Urinary bladder (tissue), 3 donors: ENCODE measurements at regions not wholly inside any gene's neighbourhood (a gene's known extent, or its start where the extent isn't known, plus 50 kb on each side); places are given as distances from the start of the nearest gene placed in this dataset.

Experiments
- DNase-seq: peaks from one replicate; pipeline ENCODE4 v3.0.0-alpha.2; 2015; ENCODE audit errors: extremely low spot score
- H3K27ac ChIP-seq: one replicate; pipeline ENCODE4 v1.5.1; 2013; ENCODE audit warnings: low read depth, mild to moderate bottlenecking, moderate library complexity
- H3K36me3 ChIP-seq: one replicate; pipeline ENCODE4 v1.6.1; 2013; ENCODE audit warnings: mild to moderate bottlenecking, moderate library complexity; ENCODE audit not compliant: insufficient read depth
- H3K4me1 ChIP-seq: one replicate; pipeline ENCODE4 v1.6.1; 2013; ENCODE audit warnings: mild to moderate bottlenecking, moderate library complexity; ENCODE audit not compliant: insufficient read depth
- H3K4me3 ChIP-seq: one replicate; pipeline ENCODE4 v1.5.1; 2013; ENCODE audit warnings: low read depth, low read length
- WGBS: extraction: QIAGEN DNeasy Blood & Tissue Kit; methylation state at CpG from one replicate; pipeline ENCODE4 v1.1.7; 2013; 5-methylcytosine and 5-hydroxymethylcytosine counted together
- donor health status: healthy with polysubstance abuse.
- donor health status: healthy.

- Histone ChIP-seq H3K36me3 (no peaks in the 10 kb centered on the region), H3K4me3 (no peak overlapping the region), H3K27ac (no peak overlapping the region), H3K4me1 (no peaks in the 10 kb centered on the region)
- no peak for DNase-seq
- 72% methylated on average over 8 of the region's 8 CpGs for WGBS
These were observed 1031.2 kb upstream of the TMEM132C start for GRCh38 chr12:127235761-127236160.

GRCh38 chr12:127236491-127236890 is 1030.5 kb upstream of the TMEM132C start:
- DNase-seq = no peak
- Histone ChIP-seq H3K4me1 (no peaks in the 10 kb centered on the region), H3K27ac (no peak overlapping the region), H3K36me3 (no peaks in the 10 kb centered on the region), H3K4me3 (no peak overlapping the region)
- WGBS = 81% methylated on average over 4 of the region's 4 CpGs

GRCh38 chr12:127237151-127237550 is 1029.8 kb upstream of the TMEM132C start:
- 83% methylated on average over 9 of the region's 9 CpGs for WGBS
- Histone ChIP-seq H3K27ac (no peak overlapping the region), H3K4me1 (no peaks in the 10 kb centered on the region), H3K36me3 (no peaks in the 10 kb centered on the region), H3K4me3 (no peak overlapping the region)
- no peak for DNase-seq

- no peak for DNase-seq
- Histone ChIP-seq H3K4me1 (no peaks in the 10 kb centered on the region), H3K36me3 (no peaks in the 10 kb centered on the region), H3K4me3 (no peak overlapping the region), H3K27ac (no peak overlapping the region)
- WGBS = 90% methylated on average over 4 of the region's 4 CpGs
These were observed 1028.9 kb upstream of the TMEM132C start for GRCh38 chr12:127238107-127238506.

- H3K27ac ChIP-seq = no peak overlapping the region
- H3K4me1 ChIP-seq = no peaks in the 10 kb centered on the region
- H3K4me3 ChIP-seq = no peak overlapping the region
- DNase-seq = no peak
- no peaks in the 10 kb centered on the region for H3K36me3 ChIP-seq
- WGBS = 79% methylated on average over 6 of the region's 6 CpGs
These were observed 1027.2 kb upstream of the TMEM132C start for GRCh38 chr12:127239781-127240180.

GRCh38 chr12:127240249-127240929 is 1026.6 kb upstream of the TMEM132C start:
- 51% methylated on average over 6 of the region's 6 CpGs for WGBS

GRCh38 chr12:127241072-127241817 is 1025.7 kb upstream of the TMEM132C start:
- DNase-seq = no peak
- WGBS = 69% methylated on average over 8 of the region's 8 CpGs
- H3K36me3 ChIP-seq = no peaks in the 10 kb centered on the region

More at GRCh38 chr12:127240249-127240929, 1026.6 kb upstream of the TMEM132C start:
- no peak overlapping the region for H3K4me3 ChIP-seq
- no peak for DNase-seq
- H3K4me1 ChIP-seq = no peaks in the 10 kb centered on the region
- no peak overlapping the region for H3K27ac ChIP-seq
- H3K36me3 ChIP-seq = no peaks in the 10 kb centered on the region

GRCh38 chr12:127245009-127245408 is 1022.0 kb upstream of the TMEM132C start:
- Histone ChIP-seq H3K4me1 (no peaks in the 10 kb centered on the region), H3K27ac (no peak overlapping the region), H3K36me3 (no peaks in the 10 kb centered on the region), H3K4me3 (no peak overlapping the region)
- DNase-seq = no peak
- WGBS = 89% methylated on average over 1 of the region's 1 CpG

More at GRCh38 chr12:127241072-127241817, 1025.7 kb upstream of the TMEM132C start:
- no peak overlapping the region for H3K27ac ChIP-seq
- H3K4me1 ChIP-seq = no peaks in the 10 kb centered on the region
- no peak overlapping the region for H3K4me3 ChIP-seq

- Histone ChIP-seq H3K4me1 (no peaks in the 10 kb centered on the region), H3K4me3 (no peak overlapping the region), H3K27ac (no peak overlapping the region), H3K36me3 (no peaks in the 10 kb centered on the region)
- 56% methylated on average over 2 of the region's 2 CpGs for WGBS
- DNase-seq = no peak
These were observed 1021.5 kb upstream of the TMEM132C start for GRCh38 chr12:127245437-127245836.

- 66% methylated on average over 4 of the region's 4 CpGs for WGBS
- no peak for DNase-seq
- Histone ChIP-seq H3K36me3 (no peaks in the 10 kb centered on the region), H3K27ac (no peak overlapping the region), H3K4me1 (no peaks in the 10 kb centered on the region), H3K4me3 (no peak overlapping the region)
These were observed 1019.0 kb upstream of the TMEM132C start for GRCh38 chr12:127247937-127248336.

- Histone ChIP-seq H3K4me1 (no peaks in the 10 kb centered on the region), H3K27ac (no peak overlapping the region), H3K36me3 (peaks cover 2% of the 10 kb centered on the region), H3K4me3 (no peak overlapping the region)
- no peak for DNase-seq
- 57% methylated on average over 1 of the region's 1 CpG for WGBS
These were observed 1017.5 kb upstream of the TMEM132C start for GRCh38 chr12:127249428-127249827.

- no peak overlapping the region for H3K27ac ChIP-seq
- H3K4me1 ChIP-seq = no peaks in the 10 kb centered on the region
- DNase-seq = no peak
- 71% methylated on average over 7 of the region's 7 CpGs for WGBS
- no peak overlapping the region for H3K4me3 ChIP-seq
- peaks cover 2% of the 10 kb centered on the region for H3K36me3 ChIP-seq
These were observed 1013.1 kb upstream of the TMEM132C start for GRCh38 chr12:127253797-127254327.

GRCh38 chr12:127254420-127254955 is 1012.5 kb upstream of the TMEM132C start:
- Histone ChIP-seq H3K4me1 (no peaks in the 10 kb centered on the region), H3K36me3 (peaks cover 2% of the 10 kb centered on the region), H3K27ac (no peak overlapping the region), H3K4me3 (no peak overlapping the region)
- no peak for DNase-seq
- WGBS = 74% methylated on average over 5 of the region's 5 CpGs
